PC-3 (cell line): ENCODE measurements at regions not wholly inside any gene's neighbourhood (a gene's known extent, or its start where the extent isn't known, plus 50 kb on each side); places are given as distances from the start of the nearest gene placed in this dataset.

Experiments used
- ATAC-seq: fragments of 200-7000 bp; cut with Tn5 transposase; 2 replicates; pipeline ENCODE4 v1.9.1; 2020; ENCODE audit warnings: mild to moderate bottlenecking, moderate library complexity
- BruUV-seq: library from RNA; stranded (reverse); fragments of 400-500 nt; replicated peaks from 2 replicates; lab custom pipeline; 2021; lab: Mats Ljungman, UMichigan
- CTCF ChIA-PET: fragments of 300-600 bp; sonication (Branson Sonifier 250); formaldehyde crosslinking; loops from one replicate; lab custom pipeline; 2022; ENCODE audit warnings: antibody characterized with exemption; lab: Charles Lee
- POLR2A ChIA-PET: fragments of 300-600 bp; sonication (Branson Sonifier 250); formaldehyde crosslinking; loops from one replicate; lab custom pipeline; 2022; ENCODE audit warnings: antibody characterized with exemption; ENCODE audit not compliant: unreplicated experiment; lab: Charles Lee
- DNase-seq: peaks from one replicate; pipeline ENCODE4 v3.0.0-alpha.2; 2015
- H2AFZ ChIP-seq: fragments of 300-600 bp; sonication (generic); 2 replicates; pipeline ENCODE4 v1.6.0; 2016; ENCODE audit warnings: antibody characterized with exemption, low read length
- H3F3A ChIP-seq: fragments of 300-600 bp; sonication (generic); one replicate; pipeline ENCODE4 v1.6.0; 2017; ENCODE audit warnings: antibody characterized with exemption, low read length, control low read depth, mild to moderate bottlenecking; ENCODE audit not compliant: unreplicated experiment
- H3K27ac ChIP-seq: fragments of 300-600 bp; sonication (generic); 2 replicates; pipeline ENCODE4 v1.5.1; 2016; ENCODE audit warnings: mild to moderate bottlenecking, low read length
- H3K27me3 ChIP-seq: fragments of 300-600 bp; sonication (generic); 2 replicates; pipeline ENCODE4 v1.6.1; 2016; ENCODE audit warnings: low read length, mixed read lengths
- H3K36me3 ChIP-seq: fragments of 300-600 bp; sonication (generic); 2 replicates; pipeline ENCODE4 v1.6.1; 2016; ENCODE audit warnings: low read depth, mixed run types, low read length, mixed read lengths
- H3K4me1 ChIP-seq: fragments of 300-600 bp; sonication (generic); 2 replicates; pipeline ENCODE4 v1.5.1; 2016; ENCODE audit warnings: low read length; ENCODE audit not compliant: insufficient read depth
- H3K4me2 ChIP-seq: fragments of 300-600 bp; sonication (generic); 2 replicates; pipeline ENCODE4 v1.6.0; 2016; ENCODE audit warnings: low read length
- H3K4me3 ChIP-seq: fragments of 300-600 bp; sonication (generic); 2 replicates; pipeline ENCODE4 v1.5.1; 2016; ENCODE audit warnings: mild to moderate bottlenecking, low read length, mixed read lengths
- H3K79me2 ChIP-seq: fragments of 300-600 bp; sonication (generic); 2 replicates; pipeline ENCODE4 v1.6.1; 2017; ENCODE audit warnings: low read length, mixed read lengths
- H3K9ac ChIP-seq: fragments of 300-600 bp; sonication (generic); 2 replicates; pipeline ENCODE4 v1.6.0; 2016; ENCODE audit warnings: mild to moderate bottlenecking, low read length
- H3K9me2 ChIP-seq: fragments of 300-600 bp; sonication (generic); replicated peaks from 2 replicates; pipeline ENCODE4 v1.6.1; 2016; ENCODE audit warnings: mixed run types, low read length, mixed read lengths
- H3K9me3 ChIP-seq: fragments of 300-600 bp; sonication (generic); 2 replicates; pipeline ENCODE4 v1.6.1; 2016; ENCODE audit warnings: low read length, mixed read lengths
- H4K20me1 ChIP-seq: fragments of 300-600 bp; sonication (generic); 2 replicates; pipeline ENCODE4 v1.6.1; 2016; ENCODE audit warnings: low read length, mixed read lengths
- EZH2 ChIP-seq: fragments of 300-600 bp; sonication (generic); IDR thresholded peaks from one replicate; pipeline ENCODE4 v1.6.1; 2017; ENCODE audit warnings: antibody characterized with exemption, mild to moderate bottlenecking, low read length; ENCODE audit not compliant: unreplicated experiment
- EZH2phosphoT487 ChIP-seq: fragments of 300-600 bp; sonication (generic); IDR thresholded peaks from 2 replicates; pipeline ENCODE4 v1.6.1; 2018; ENCODE audit warnings: mild to moderate bottlenecking, antibody characterized with exemption, low read length, borderline replicate concordance
- intact Hi-C: fragments of 100-400 bp; cut with micrococcal nuclease; formaldehyde crosslinking; loops from 2 replicates; pipeline ENCODE4 v1.9.0; 2023
- TF ChIP-seq, protein P1 (sequence below): fragments of 300-600 bp; sonication (generic); conservative IDR thresholded peaks from 2 replicates; pipeline ENCODE4 v1.5.1; 2017; ENCODE audit warnings: antibody characterized with exemption, low read depth, mild to moderate bottlenecking, low read length

DNA sequence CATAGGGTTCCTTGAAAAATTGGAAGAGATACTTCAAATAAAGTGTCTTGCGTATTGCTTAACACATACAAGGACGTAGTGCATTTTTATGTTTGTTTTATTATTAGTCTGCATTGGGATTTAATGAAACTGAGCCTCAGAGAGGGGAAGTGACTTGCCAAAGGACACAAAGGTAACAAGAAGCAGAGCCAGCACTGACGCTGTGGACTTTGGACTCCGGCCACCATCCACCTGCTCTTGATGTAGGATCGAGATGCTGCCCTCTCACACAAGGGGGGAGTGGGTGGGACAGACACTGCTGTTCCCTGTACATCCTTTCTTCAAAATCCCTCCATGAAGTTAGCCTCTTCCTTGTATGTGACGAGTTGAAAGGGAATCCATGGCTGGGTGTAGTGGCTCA lies 435.4 kb upstream of the RGMA start:
- Histone ChIP-seq H3K4me3 (no peak overlapping the region), H3K79me2 (no peaks in the 10 kb centered on the region), H4K20me1 (no peaks in the 10 kb centered on the region), H3K36me3 (no peaks in the 10 kb centered on the region), H3K9me3 (no peaks in the 10 kb centered on the region), H3K4me2 (no peak overlapping the region), H2AFZ (no peak overlapping the region), H3K4me1 (no peaks in the 10 kb centered on the region), H3F3A (no peaks in the 10 kb centered on the region), H3K9ac (no peak overlapping the region), H3K27ac (no peak overlapping the region), H3K27me3 (0 out of 2 replicates have a peak, but pooled peaks cover 10% of the 10 kb centered on the region), H3K9me2 (no peaks in the 10 kb centered on the region)
- TF ChIP-seq EZH2phosphoT487, result no peak
- TF ChIP-seq, protein P1, sequence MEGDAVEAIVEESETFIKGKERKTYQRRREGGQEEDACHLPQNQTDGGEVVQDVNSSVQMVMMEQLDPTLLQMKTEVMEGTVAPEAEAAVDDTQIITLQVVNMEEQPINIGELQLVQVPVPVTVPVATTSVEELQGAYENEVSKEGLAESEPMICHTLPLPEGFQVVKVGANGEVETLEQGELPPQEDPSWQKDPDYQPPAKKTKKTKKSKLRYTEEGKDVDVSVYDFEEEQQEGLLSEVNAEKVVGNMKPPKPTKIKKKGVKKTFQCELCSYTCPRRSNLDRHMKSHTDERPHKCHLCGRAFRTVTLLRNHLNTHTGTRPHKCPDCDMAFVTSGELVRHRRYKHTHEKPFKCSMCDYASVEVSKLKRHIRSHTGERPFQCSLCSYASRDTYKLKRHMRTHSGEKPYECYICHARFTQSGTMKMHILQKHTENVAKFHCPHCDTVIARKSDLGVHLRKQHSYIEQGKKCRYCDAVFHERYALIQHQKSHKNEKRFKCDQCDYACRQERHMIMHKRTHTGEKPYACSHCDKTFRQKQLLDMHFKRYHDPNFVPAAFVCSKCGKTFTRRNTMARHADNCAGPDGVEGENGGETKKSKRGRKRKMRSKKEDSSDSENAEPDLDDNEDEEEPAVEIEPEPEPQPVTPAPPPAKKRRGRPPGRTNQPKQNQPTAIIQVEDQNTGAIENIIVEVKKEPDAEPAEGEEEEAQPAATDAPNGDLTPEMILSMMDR, result no peak
- TF ChIP-seq EZH2, result no peak
- ChIA-PET CTCF (no interaction called here), POLR2A (no interaction called here)
- ATAC-seq (no peak), DNase-seq (no peak)
- BruUV-seq, result no TSS peak
- intact Hi-C loops, result loop anchor here (10.0 kb wide), 1 partner anchor 310 kb away; no protein-coding TSS in a partner anchor

GRCh38 chr15:93523481-93523880 lies 434.5 kb upstream of the RGMA start:
- TF ChIP-seq, protein P1, result no peak
- no peak for TF ChIP-seq EZH2phosphoT487
- no peak for TF ChIP-seq EZH2
- H3K4me2 ChIP-seq, result no peak overlapping the region
- no peaks in the 10 kb centered on the region for H3K4me1 ChIP-seq
- no TSS peak for BruUV-seq
- ChIA-PET CTCF (no interaction called here), POLR2A (no interaction called here)
- H3K9me2 ChIP-seq, result no peaks in the 10 kb centered on the region
- no peaks in the 10 kb centered on the region for H3K79me2 ChIP-seq
- no peak for ATAC-seq
- no peaks in the 10 kb centered on the region for H3F3A ChIP-seq
- H3K27ac ChIP-seq, result no peak overlapping the region
- H2AFZ ChIP-seq, result no peak overlapping the region
- H3K9me3 ChIP-seq, result no peaks in the 10 kb centered on the region
- intact Hi-C loops, result loop anchor here (10.0 kb wide), 1 partner anchor 311 kb away; no protein-coding TSS in a partner anchor
- no peak for DNase-seq
- H3K4me3 ChIP-seq, result no peak overlapping the region
- no peak overlapping the region for H3K9ac ChIP-seq
- H3K36me3 ChIP-seq, result no peaks in the 10 kb centered on the region
- H3K27me3 ChIP-seq, result 0 out of 2 replicates have a peak, but pooled peaks cover 10% of the 10 kb centered on the region
- H4K20me1 ChIP-seq, result no peaks in the 10 kb centered on the region

DNA sequence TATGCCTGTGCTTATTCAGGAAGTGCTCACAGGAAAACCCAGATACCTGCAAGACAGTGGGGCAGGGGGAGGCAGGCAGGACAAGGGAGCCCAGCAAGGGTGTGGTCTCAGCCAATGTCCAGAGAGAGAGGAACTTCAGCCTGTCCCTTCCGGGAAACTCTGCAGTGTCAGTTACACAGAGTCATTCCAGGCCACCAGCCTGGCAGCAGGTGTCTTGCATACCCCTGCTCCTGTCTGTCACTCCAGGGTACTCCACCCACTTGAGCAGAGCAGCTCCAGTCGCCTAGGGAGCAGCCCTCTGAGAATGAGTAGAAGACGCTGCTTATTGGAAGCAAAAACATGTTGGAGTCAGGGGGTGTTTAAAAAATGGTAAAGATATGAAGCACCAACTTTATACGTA lies 431.2 kb upstream of the RGMA start:
- Histone ChIP-seq H3K4me3 (no peak overlapping the region), H3K27me3 (0 out of 2 replicates have a peak, but pooled peaks cover 10% of the 10 kb centered on the region), H3K4me2 (no peak overlapping the region), H3K36me3 (no peaks in the 10 kb centered on the region), H3K79me2 (no peaks in the 10 kb centered on the region), H3K4me1 (no peaks in the 10 kb centered on the region), H3K27ac (no peak overlapping the region), H4K20me1 (no peaks in the 10 kb centered on the region), H2AFZ (no peak overlapping the region), H3K9me3 (no peaks in the 10 kb centered on the region), H3F3A (no peaks in the 10 kb centered on the region), H3K9ac (no peak overlapping the region), H3K9me2 (no peaks in the 10 kb centered on the region)
- no peak for TF ChIP-seq EZH2
- DNase-seq (no peak), ATAC-seq (no peak)
- CTCF ChIA-PET, result no interaction called here
- BruUV-seq, result no TSS peak
- intact Hi-C loops, result loop anchor here (10.0 kb wide), 1 partner anchor 315 kb away; no protein-coding TSS in a partner anchor
- POLR2A ChIA-PET, result no interaction called here
